GM23338 (cell line): ENCODE measurements at regions not wholly inside any gene's neighbourhood (a gene's known extent, or its start where the extent isn't known, plus 50 kb on each side); places are given as distances from the start of the nearest gene placed in this dataset.

Source experiments
- ATAC-seq: fragments of 200-7000 bp; cut with Tn5 transposase; 3 replicates; pipeline ENCODE4 v1.9.1; 2020
- DNase-seq: peaks from one replicate; pipeline ENCODE4 v3.0.0-alpha.2; 2015; ENCODE audit warnings: low spot score
- H2AFZ ChIP-seq: fragments of 200-600 bp; sonication (generic); 2 replicates; pipeline ENCODE4 v1.8.0; 2016; ENCODE audit warnings: antibody characterized with exemption, mild to moderate bottlenecking, moderate library complexity
- H3F3A ChIP-seq: fragments of 200-600 bp; sonication (generic); replicated peaks from 2 replicates; pipeline ENCODE4 v1.8.0; 2017; ENCODE audit warnings: antibody characterized with exemption, mixed run types, low read depth
- H3K27ac ChIP-seq: fragments of 200-600 bp; sonication (generic); 2 replicates; pipeline ENCODE4 v1.6.1; 2016; ENCODE audit warnings: low read depth
- H3K27me3 ChIP-seq: fragments of 200-600 bp; sonication (generic); 2 replicates; pipeline ENCODE4 v1.8.0; 2016; ENCODE audit warnings: mild to moderate bottlenecking, mixed run types, moderate library complexity; ENCODE audit not compliant: insufficient read depth
- H3K36me3 ChIP-seq: fragments of 200-600 bp; sonication (generic); 2 replicates; pipeline ENCODE4 v1.8.0; 2016; ENCODE audit warnings: mild to moderate bottlenecking; ENCODE audit not compliant: insufficient read depth
- H3K4me1 ChIP-seq: fragments of 200-600 bp; sonication (generic); 2 replicates; pipeline ENCODE4 v1.8.0; 2016; ENCODE audit warnings: mild to moderate bottlenecking, moderate library complexity; ENCODE audit not compliant: insufficient read depth
- H3K4me2 ChIP-seq: fragments of 200-600 bp; sonication (generic); 2 replicates; pipeline ENCODE4 v1.7.1; 2017; ENCODE audit warnings: mixed run types
- H3K4me3 ChIP-seq: fragments of 200-600 bp; sonication (generic); 2 replicates; pipeline ENCODE4 v1.6.1; 2016; ENCODE audit warnings: mixed run types
- H3K79me2 ChIP-seq: fragments of 200-600 bp; sonication (generic); replicated peaks from 2 replicates; pipeline ENCODE4 v1.8.0; 2017; ENCODE audit warnings: mild to moderate bottlenecking; ENCODE audit not compliant: insufficient read depth
- H3K9me2 ChIP-seq: fragments of 200-600 bp; sonication (generic); 2 replicates; pipeline ENCODE4 v1.8.0; 2017; ENCODE audit not compliant: insufficient read depth
- H4K20me1 ChIP-seq: fragments of 200-600 bp; sonication (generic); replicated peaks from 2 replicates; pipeline ENCODE4 v1.8.0; 2017; ENCODE audit warnings: mild to moderate bottlenecking; ENCODE audit not compliant: insufficient read depth
- H3K27ac Mint-ChIP-seq: 2 replicates; pipeline ENCODE4 v1.8.0; 2020; ENCODE audit warnings: inconsistent platforms, mild to moderate bottlenecking, moderate library complexity, mixed read lengths
- H3K27me3 Mint-ChIP-seq: 3 replicates; pipeline ENCODE4 v1.8.0; 2022; ENCODE audit warnings: low read depth, mild to moderate bottlenecking, moderate library complexity, mixed read lengths, inconsistent platforms; ENCODE audit not compliant: insufficient read depth, poor library complexity
- H3K36me3 Mint-ChIP-seq: 3 replicates; pipeline ENCODE4 v1.8.0; 2021; ENCODE audit warnings: low read depth, mild to moderate bottlenecking, inconsistent platforms, moderate library complexity, mixed read lengths
- H3K4me1 Mint-ChIP-seq: 3 replicates; pipeline ENCODE4 v1.8.0; 2020; ENCODE audit warnings: mild to moderate bottlenecking, inconsistent platforms, mixed read lengths
- H3K4me3 Mint-ChIP-seq: 3 replicates; pipeline ENCODE4 v1.8.0; 2021; ENCODE audit warnings: moderate library complexity, mild to moderate bottlenecking, inconsistent platforms, mixed read lengths
- H3K9me3 Mint-ChIP-seq: 3 replicates; pipeline ENCODE4 v1.8.0; 2020; ENCODE audit warnings: moderate library complexity, mild to moderate bottlenecking, inconsistent platforms, mixed read lengths
- CREB1 ChIP-seq: fragments of 250-450 bp; sonication (Bioruptor Pico); IDR thresholded peaks from 2 replicates; pipeline ENCODE4 v1.5.0; 2020; ENCODE audit warnings: low read depth, mild to moderate bottlenecking, moderate library complexity
- EZH2 ChIP-seq: fragments of 200-600 bp; sonication (generic); IDR thresholded peaks from one replicate; pipeline ENCODE4 v1.8.0; 2017; ENCODE audit warnings: antibody characterized with exemption, mild to moderate bottlenecking, low read depth; ENCODE audit not compliant: unreplicated experiment
- EZH2phosphoT487 ChIP-seq: fragments of 200-600 bp; sonication (generic); IDR thresholded peaks from one replicate; pipeline ENCODE4 v1.8.1; 2018; ENCODE audit warnings: antibody characterized with exemption; ENCODE audit not compliant: unreplicated experiment
- JUNB ChIP-seq: IDR thresholded peaks from one replicate; pipeline ENCODE4 v1.6.1; 2016; ENCODE audit warnings: antibody characterized with exemption; ENCODE audit not compliant: unreplicated experiment
- NANOG ChIP-seq: IDR thresholded peaks from 2 replicates; pipeline ENCODE4 v1.6.1; 2016; ENCODE audit warnings: antibody characterized with exemption, borderline replicate concordance
- POLR2AphosphoS5 ChIP-seq: IDR thresholded peaks from 2 replicates; pipeline ENCODE4 v1.6.1; 2016; ENCODE audit warnings: antibody characterized with exemption, low read depth
- STAT1 ChIP-seq: IDR thresholded peaks from one replicate; pipeline ENCODE4 v1.6.1; 2016; ENCODE audit warnings: antibody characterized with exemption; ENCODE audit not compliant: unreplicated experiment
- ZNF114 ChIP-seq: fragments of 250-450 bp; sonication (Bioruptor Pico); IDR thresholded peaks from 2 replicates; pipeline ENCODE4 v1.5.0; 2020; ENCODE audit warnings: mild to moderate bottlenecking, moderate library complexity
- ZNF331 ChIP-seq: fragments of 250-450 bp; sonication (Bioruptor Pico); IDR thresholded peaks from 2 replicates; pipeline ENCODE4 v1.5.0; 2020; ENCODE audit warnings: low read depth, mild to moderate bottlenecking, moderate library complexity
- TF ChIP-seq, protein P1 (sequence below): IDR thresholded peaks from one replicate; pipeline ENCODE4 v1.6.1; 2018; ENCODE audit warnings: antibody characterized with exemption; ENCODE audit not compliant: unreplicated experiment
- TF ChIP-seq, protein P2 (sequence below): IDR thresholded peaks from 2 replicates; pipeline ENCODE4 v1.6.1; 2016; ENCODE audit warnings: antibody characterized with exemption
- TF ChIP-seq, protein P3 (sequence below): fragments of 250-450 bp; sonication (Bioruptor Pico); IDR thresholded peaks from 2 replicates; pipeline ENCODE4 v1.5.0; 2020; ENCODE audit warnings: mild to moderate bottlenecking, moderate library complexity
- TF ChIP-seq, protein P4 (sequence below), 2 experiments: fragments of 200-600 bp in 1 of 2; sonication (generic) in 1 of 2; conservative IDR thresholded peaks; 2 replicates each; pipeline versions ENCODE4 v1.5.1 to v1.6.1; 2016 to 2017; ENCODE audit warnings: antibody characterized with exemption in 2 of 2, low read depth in 2 of 2, mild to moderate bottlenecking in 2 of 2, moderate library complexity in 1 of 2

DNA sequence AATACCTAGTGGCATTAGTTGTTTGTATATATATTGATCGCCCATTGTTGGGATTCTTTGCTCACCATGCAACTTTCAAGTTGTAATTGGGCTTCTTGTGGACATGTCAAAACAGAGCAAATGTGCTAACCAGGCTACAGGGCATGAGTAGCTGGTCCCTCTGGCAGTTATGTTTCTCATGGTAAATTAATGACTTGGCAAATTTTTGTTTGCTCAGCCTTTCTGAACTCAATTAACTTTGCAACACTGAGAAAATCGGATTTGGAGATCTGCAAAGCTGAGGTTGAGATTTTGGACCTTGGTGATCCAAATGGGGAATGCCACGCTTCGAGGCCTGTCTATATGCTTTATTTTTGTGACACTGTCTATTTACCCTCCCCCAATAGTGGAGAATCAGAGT lies 138.5 kb upstream of the PIRT start (continued):
- no peak for TF ChIP-seq NANOG
- no peak for TF ChIP-seq ZNF114

DNA sequence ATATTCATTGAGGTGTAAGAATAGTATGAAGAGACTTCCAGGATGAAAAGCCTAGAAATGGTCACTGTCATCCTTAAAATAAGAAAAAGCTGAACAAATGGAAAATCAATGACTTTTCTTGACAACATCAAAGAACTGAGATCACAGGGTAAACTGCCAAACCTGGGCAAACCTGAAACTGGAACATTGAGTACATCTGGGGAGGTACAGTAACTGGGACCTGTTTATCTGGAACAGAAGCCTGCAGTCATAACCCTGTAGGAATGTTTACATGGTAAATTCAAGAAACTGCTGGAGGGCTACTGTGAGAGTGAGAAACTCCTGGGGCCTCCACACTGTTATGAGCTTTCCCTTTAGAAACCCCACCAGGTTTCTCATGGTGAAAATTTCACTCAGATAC lies 130.1 kb upstream of the PIRT start:
- no peaks in the 10 kb centered on the region for H3K79me2 ChIP-seq
- no peak for ATAC-seq
- H3K4me2 ChIP-seq = no peak overlapping the region
- no peak for TF ChIP-seq EZH2phosphoT487
- TF ChIP-seq STAT1 = no peak
- TF ChIP-seq, protein P1, sequence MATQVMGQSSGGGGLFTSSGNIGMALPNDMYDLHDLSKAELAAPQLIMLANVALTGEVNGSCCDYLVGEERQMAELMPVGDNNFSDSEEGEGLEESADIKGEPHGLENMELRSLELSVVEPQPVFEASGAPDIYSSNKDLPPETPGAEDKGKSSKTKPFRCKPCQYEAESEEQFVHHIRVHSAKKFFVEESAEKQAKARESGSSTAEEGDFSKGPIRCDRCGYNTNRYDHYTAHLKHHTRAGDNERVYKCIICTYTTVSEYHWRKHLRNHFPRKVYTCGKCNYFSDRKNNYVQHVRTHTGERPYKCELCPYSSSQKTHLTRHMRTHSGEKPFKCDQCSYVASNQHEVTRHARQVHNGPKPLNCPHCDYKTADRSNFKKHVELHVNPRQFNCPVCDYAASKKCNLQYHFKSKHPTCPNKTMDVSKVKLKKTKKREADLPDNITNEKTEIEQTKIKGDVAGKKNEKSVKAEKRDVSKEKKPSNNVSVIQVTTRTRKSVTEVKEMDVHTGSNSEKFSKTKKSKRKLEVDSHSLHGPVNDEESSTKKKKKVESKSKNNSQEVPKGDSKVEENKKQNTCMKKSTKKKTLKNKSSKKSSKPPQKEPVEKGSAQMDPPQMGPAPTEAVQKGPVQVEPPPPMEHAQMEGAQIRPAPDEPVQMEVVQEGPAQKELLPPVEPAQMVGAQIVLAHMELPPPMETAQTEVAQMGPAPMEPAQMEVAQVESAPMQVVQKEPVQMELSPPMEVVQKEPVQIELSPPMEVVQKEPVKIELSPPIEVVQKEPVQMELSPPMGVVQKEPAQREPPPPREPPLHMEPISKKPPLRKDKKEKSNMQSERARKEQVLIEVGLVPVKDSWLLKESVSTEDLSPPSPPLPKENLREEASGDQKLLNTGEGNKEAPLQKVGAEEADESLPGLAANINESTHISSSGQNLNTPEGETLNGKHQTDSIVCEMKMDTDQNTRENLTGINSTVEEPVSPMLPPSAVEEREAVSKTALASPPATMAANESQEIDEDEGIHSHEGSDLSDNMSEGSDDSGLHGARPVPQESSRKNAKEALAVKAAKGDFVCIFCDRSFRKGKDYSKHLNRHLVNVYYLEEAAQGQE = no peak
- no peak for TF ChIP-seq CREB1
- no peak for TF ChIP-seq NANOG
- TF ChIP-seq, protein P2, sequence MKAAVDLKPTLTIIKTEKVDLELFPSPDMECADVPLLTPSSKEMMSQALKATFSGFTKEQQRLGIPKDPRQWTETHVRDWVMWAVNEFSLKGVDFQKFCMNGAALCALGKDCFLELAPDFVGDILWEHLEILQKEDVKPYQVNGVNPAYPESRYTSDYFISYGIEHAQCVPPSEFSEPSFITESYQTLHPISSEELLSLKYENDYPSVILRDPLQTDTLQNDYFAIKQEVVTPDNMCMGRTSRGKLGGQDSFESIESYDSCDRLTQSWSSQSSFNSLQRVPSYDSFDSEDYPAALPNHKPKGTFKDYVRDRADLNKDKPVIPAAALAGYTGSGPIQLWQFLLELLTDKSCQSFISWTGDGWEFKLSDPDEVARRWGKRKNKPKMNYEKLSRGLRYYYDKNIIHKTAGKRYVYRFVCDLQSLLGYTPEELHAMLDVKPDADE = no peak
- TF ChIP-seq JUNB = no peak
- TF ChIP-seq POLR2AphosphoS5 = no peak
- TF ChIP-seq ZNF331 (CRISPR knock-in tag) = no peak
- no peak for TF ChIP-seq EZH2
- TF ChIP-seq, protein P3, sequence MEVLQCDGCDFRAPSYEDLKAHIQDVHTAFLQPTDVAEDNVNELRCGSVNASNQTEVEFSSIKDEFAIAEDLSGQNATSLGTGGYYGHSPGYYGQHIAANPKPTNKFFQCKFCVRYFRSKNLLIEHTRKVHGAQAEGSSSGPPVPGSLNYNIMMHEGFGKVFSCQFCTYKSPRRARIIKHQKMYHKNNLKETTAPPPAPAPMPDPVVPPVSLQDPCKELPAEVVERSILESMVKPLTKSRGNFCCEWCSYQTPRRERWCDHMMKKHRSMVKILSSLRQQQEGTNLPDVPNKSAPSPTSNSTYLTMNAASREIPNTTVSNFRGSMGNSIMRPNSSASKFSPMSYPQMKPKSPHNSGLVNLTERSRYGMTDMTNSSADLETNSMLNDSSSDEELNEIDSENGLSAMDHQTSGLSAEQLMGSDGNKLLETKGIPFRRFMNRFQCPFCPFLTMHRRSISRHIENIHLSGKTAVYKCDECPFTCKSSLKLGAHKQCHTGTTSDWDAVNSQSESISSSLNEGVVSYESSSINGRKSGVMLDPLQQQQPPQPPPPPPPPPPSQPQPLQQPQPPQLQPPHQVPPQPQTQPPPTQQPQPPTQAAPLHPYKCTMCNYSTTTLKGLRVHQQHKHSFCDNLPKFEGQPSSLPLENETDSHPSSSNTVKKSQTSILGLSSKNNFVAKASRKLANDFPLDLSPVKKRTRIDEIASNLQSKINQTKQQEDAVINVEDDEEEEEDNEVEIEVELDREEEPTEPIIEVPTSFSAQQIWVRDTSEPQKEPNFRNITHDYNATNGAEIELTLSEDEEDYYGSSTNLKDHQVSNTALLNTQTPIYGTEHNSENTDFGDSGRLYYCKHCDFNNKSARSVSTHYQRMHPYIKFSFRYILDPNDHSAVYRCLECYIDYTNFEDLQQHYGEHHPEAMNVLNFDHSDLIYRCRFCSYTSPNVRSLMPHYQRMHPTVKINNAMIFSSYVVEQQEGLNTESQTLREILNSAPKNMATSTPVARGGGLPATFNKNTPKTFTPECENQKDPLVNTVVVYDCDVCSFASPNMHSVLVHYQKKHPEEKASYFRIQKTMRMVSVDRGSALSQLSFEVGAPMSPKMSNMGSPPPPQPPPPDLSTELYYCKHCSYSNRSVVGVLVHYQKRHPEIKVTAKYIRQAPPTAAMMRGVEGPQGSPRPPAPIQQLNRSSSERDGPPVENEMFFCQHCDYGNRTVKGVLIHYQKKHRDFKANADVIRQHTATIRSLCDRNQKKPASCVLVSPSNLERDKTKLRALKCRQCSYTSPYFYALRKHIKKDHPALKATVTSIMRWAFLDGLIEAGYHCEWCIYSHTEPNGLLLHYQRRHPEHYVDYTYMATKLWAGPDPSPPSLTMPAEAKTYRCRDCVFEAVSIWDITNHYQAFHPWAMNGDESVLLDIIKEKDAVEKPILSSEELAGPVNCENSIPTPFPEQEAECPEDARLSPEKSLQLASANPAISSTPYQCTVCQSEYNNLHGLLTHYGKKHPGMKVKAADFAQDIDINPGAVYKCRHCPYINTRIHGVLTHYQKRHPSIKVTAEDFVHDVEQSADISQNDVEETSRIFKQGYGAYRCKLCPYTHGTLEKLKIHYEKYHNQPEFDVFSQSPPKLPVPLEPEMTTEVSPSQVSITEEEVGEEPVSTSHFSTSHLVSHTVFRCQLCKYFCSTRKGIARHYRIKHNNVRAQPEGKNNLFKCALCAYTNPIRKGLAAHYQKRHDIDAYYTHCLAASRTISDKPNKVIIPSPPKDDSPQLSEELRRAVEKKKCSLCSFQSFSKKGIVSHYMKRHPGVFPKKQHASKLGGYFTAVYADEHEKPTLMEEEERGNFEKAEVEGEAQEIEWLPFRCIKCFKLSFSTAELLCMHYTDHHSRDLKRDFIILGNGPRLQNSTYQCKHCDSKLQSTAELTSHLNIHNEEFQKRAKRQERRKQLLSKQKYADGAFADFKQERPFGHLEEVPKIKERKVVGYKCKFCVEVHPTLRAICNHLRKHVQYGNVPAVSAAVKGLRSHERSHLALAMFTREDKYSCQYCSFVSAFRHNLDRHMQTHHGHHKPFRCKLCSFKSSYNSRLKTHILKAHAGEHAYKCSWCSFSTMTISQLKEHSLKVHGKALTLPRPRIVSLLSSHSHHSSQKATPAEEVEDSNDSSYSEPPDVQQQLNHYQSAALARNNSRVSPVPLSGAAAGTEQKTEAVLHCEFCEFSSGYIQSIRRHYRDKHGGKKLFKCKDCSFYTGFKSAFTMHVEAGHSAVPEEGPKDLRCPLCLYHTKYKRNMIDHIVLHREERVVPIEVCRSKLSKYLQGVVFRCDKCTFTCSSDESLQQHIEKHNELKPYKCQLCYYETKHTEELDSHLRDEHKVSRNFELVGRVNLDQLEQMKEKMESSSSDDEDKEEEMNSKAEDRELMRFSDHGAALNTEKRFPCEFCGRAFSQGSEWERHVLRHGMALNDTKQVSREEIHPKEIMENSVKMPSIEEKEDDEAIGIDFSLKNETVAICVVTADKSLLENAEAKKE = no peak
- no peak for TF ChIP-seq ZNF114
- TF ChIP-seq, protein P4, sequence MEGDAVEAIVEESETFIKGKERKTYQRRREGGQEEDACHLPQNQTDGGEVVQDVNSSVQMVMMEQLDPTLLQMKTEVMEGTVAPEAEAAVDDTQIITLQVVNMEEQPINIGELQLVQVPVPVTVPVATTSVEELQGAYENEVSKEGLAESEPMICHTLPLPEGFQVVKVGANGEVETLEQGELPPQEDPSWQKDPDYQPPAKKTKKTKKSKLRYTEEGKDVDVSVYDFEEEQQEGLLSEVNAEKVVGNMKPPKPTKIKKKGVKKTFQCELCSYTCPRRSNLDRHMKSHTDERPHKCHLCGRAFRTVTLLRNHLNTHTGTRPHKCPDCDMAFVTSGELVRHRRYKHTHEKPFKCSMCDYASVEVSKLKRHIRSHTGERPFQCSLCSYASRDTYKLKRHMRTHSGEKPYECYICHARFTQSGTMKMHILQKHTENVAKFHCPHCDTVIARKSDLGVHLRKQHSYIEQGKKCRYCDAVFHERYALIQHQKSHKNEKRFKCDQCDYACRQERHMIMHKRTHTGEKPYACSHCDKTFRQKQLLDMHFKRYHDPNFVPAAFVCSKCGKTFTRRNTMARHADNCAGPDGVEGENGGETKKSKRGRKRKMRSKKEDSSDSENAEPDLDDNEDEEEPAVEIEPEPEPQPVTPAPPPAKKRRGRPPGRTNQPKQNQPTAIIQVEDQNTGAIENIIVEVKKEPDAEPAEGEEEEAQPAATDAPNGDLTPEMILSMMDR (conservative IDR thresholded peaks at IDR 0.05; ENCODE audit: low read depth in 2 of 2) = no peak
- H3K27me3 ChIP-seq = no peaks in the 10 kb centered on the region
- Mint-ChIP-seq H3K4me1 (no peaks in the 10 kb centered on the region), H3K27ac (no peak overlapping the region), H3K4me3 (no peak overlapping the region), H3K36me3 (peaks cover 8% of the 10 kb centered on the region; the same call in 2 of the 3 replicates), H3K9me3 (peaks cover 82% of the 10 kb centered on the region), H3K27me3 (no peaks in the 10 kb centered on the region)
- no peaks in the 10 kb centered on the region for H3F3A ChIP-seq
- peaks cover 17% of the 10 kb centered on the region; the same call in 1 of the 2 replicates for H3K36me3 ChIP-seq
- no peak overlapping the region for H2AFZ ChIP-seq
- DNase-seq = no peak
- H3K4me3 ChIP-seq = no peak overlapping the region
- no peaks in the 10 kb centered on the region for H4K20me1 ChIP-seq
- H3K4me1 ChIP-seq = no peaks in the 10 kb centered on the region
- no peaks in the 10 kb centered on the region for H3K9me2 ChIP-seq
- no peak overlapping the region for H3K27ac ChIP-seq
